DMS 273 (cell line): ENCODE measurements at regions not wholly inside any gene's neighbourhood (a gene's known extent, or its start where the extent isn't known, plus 50 kb on each side); places are given as distances from the start of the nearest gene placed in this dataset.
"Not testable (repeated sequence)": the region's sequence is repeated elsewhere in the genome, so short reads cannot be mapped to it uniquely, and the experiment has no call there.

ENCODE experiments used
- DNase-seq: peaks from one replicate; lab custom pipeline; 2025; ENCODE audit not compliant: unreplicated experiment; lab: John Stamatoyannopoulos, UW

- no peak for DNase-seq
Observed at GRCh38 chr18:42458226-42458625, 503.2 kb downstream of the PIK3C3 start.

GRCh38 chr18:42459873-42460272, 504.8 kb downstream of the PIK3C3 start:
- DNase-seq, result no peak

- no peak for DNase-seq
Observed at GRCh38 chr18:42471885-42472284, 516.9 kb downstream of the PIK3C3 start.

GRCh38 chr18:42473611-42474010, 518.6 kb downstream of the PIK3C3 start:
- DNase-seq, result no peak

- DNase-seq, result no peak
Observed at GRCh38 chr18:42474577-42474976, 519.5 kb downstream of the PIK3C3 start.

- no peak for DNase-seq
Observed at GRCh38 chr18:42475157-42475556, 520.1 kb downstream of the PIK3C3 start.

- DNase-seq, result no peak
Observed at GRCh38 chr18:42477267-42477666, 522.2 kb downstream of the PIK3C3 start.

- no peak for DNase-seq
Observed at GRCh38 chr18:42480441-42480840, 525.4 kb downstream of the PIK3C3 start.

GRCh38 chr18:42484648-42485047, 529.6 kb downstream of the PIK3C3 start:
- DNase-seq, result no peak

GRCh38 chr18:42486271-42486670, 531.2 kb downstream of the PIK3C3 start:
- no peak for DNase-seq

- no peak for DNase-seq
Observed at GRCh38 chr18:42508683-42509296, 553.8 kb downstream of the PIK3C3 start.

GRCh38 chr18:42509750-42510415, 554.8 kb downstream of the PIK3C3 start:
- no peak for DNase-seq

- no peak for DNase-seq
Observed at GRCh38 chr18:42510540-42510939, 555.5 kb downstream of the PIK3C3 start.

- no peak for DNase-seq
Observed at GRCh38 chr18:42513441-42513840, 558.4 kb downstream of the PIK3C3 start.

- no peak for DNase-seq
Observed at GRCh38 chr18:42514512-42514911, 559.5 kb downstream of the PIK3C3 start.

GRCh38 chr18:42517896-42518295, 562.9 kb downstream of the PIK3C3 start:
- no peak for DNase-seq

GRCh38 chr18:42518331-42518730, 563.3 kb downstream of the PIK3C3 start:
- not testable (repeated sequence) for DNase-seq

GRCh38 chr18:42520138-42520537, 565.1 kb downstream of the PIK3C3 start:
- no peak for DNase-seq

- DNase-seq, result no peak
Observed at GRCh38 chr18:42525905-42526304, 570.9 kb downstream of the PIK3C3 start.

- DNase-seq, result no peak
Observed at GRCh38 chr18:42527766-42528165, 572.7 kb downstream of the PIK3C3 start.

- DNase-seq, result no peak
Observed at GRCh38 chr18:42530276-42530675, 575.2 kb downstream of the PIK3C3 start.

- no peak for DNase-seq
Observed at GRCh38 chr18:42532119-42532518, 577.1 kb downstream of the PIK3C3 start.

GRCh38 chr18:42533009-42533575, 578.1 kb downstream of the PIK3C3 start:
- no peak for DNase-seq
